ENCODE measurements at regions not wholly inside any gene's neighbourhood (a gene's known extent, or its start where the extent isn't known, plus 50 kb on each side); places are given as distances from the start of the nearest gene placed in this dataset.
"Not testable (repeated sequence)": the region's sequence is repeated elsewhere in the genome, so short reads cannot be mapped to it uniquely, and the experiment has no call there.

GRCh38 chr4:77251751-77252150 lies 94.7 kb downstream of the CCNG2 start:
- no peaks in the 10 kb centered on the region for H3K9me3 Mint-ChIP-seq
- no peak overlapping the region for H3K27ac Mint-ChIP-seq
- no peak overlapping the region for H3K4me3 Mint-ChIP-seq
- Histone ChIP-seq H3K4me1 (ENCODE audit: control insufficient read depth, insufficient read depth, low read length) (no peaks in the 10 kb centered on the region), H3K36me3 (ENCODE audit: control insufficient read depth, insufficient read depth, low read length) (no peaks in the 10 kb centered on the region), H3K27me3 (ENCODE audit: control insufficient read depth, insufficient read depth, low read length, poor library complexity, severe bottlenecking) (peaks cover 59% of the 10 kb centered on the region), H3K9me3 (ENCODE audit: control insufficient read depth, low read length) (no peaks in the 10 kb centered on the region), H3K9ac (ENCODE audit: extremely low read depth, low read length, poor library complexity, severe bottlenecking) (no peak overlapping the region), H3K4me3 (ENCODE audit: low read length) (no peak overlapping the region), H3K27ac (ENCODE audit: low read depth, low read length) (no peak overlapping the region)
- TF ChIP-seq CTCF (conservative IDR thresholded peaks at IDR 0.05), result no peak
- H3K4me1 Mint-ChIP-seq, result no peaks in the 10 kb centered on the region
- peaks cover 46% of the 10 kb centered on the region for H3K27me3 Mint-ChIP-seq (ENCODE audit: insufficient read depth)
- DNase-seq, result no peak
- no peaks in the 10 kb centered on the region for H3K36me3 Mint-ChIP-seq (ENCODE audit: low read depth)
- WGBS, 2 experiments (ENCODE audit: insufficient coverage in 1 of 2, insufficient read length in 1 of 2), result 67 to 79% methylated on average over 1 to 2 of the region's 3 CpGs

GRCh38 chr4:77263247-77263646 lies 106.2 kb downstream of the CCNG2 start:
- no peak for TF ChIP-seq CTCF (conservative IDR thresholded peaks at IDR 0.05)
- Mint-ChIP-seq H3K27ac (no peak overlapping the region), H3K4me3 (no peak overlapping the region), H3K27me3 (ENCODE audit: insufficient read depth) (peaks cover 40% of the 10 kb centered on the region), H3K9me3 (peaks cover 25% of the 10 kb centered on the region), H3K36me3 (ENCODE audit: low read depth) (no peaks in the 10 kb centered on the region), H3K4me1 (no peaks in the 10 kb centered on the region)
- Histone ChIP-seq H3K9ac (ENCODE audit: extremely low read depth, low read length, poor library complexity, severe bottlenecking) (no peak overlapping the region), H3K27ac (ENCODE audit: low read depth, low read length) (no peak overlapping the region), H3K4me3 (ENCODE audit: low read length) (no peak overlapping the region), H3K9me3 (ENCODE audit: control insufficient read depth, low read length) (peaks cover 22% of the 10 kb centered on the region), H3K4me1 (ENCODE audit: control insufficient read depth, insufficient read depth, low read length) (no peaks in the 10 kb centered on the region), H3K27me3 (ENCODE audit: control insufficient read depth, insufficient read depth, low read length, poor library complexity, severe bottlenecking) (peaks cover 26% of the 10 kb centered on the region), H3K36me3 (ENCODE audit: control insufficient read depth, insufficient read depth, low read length) (no peaks in the 10 kb centered on the region)
- DNase-seq, result no peak
- WGBS, 2 experiments (ENCODE audit: insufficient coverage in 1 of 2, insufficient read length in 1 of 2), result 90 to 100% methylated on average over 2 of the region's 2 CpGs

- not testable (repeated sequence) for H3K9ac ChIP-seq (ENCODE audit: extremely low read depth, low read length, poor library complexity, severe bottlenecking); H3K4me3 Mint-ChIP-seq; H3K27ac ChIP-seq (ENCODE audit: low read depth, low read length); H3K4me1 ChIP-seq (ENCODE audit: control insufficient read depth, insufficient read depth, low read length); H3K36me3 ChIP-seq (ENCODE audit: control insufficient read depth, insufficient read depth, low read length); H3K27ac Mint-ChIP-seq; DNase-seq; H3K4me1 Mint-ChIP-seq; H3K4me3 ChIP-seq (ENCODE audit: low read length); H3K36me3 Mint-ChIP-seq (ENCODE audit: low read depth)
- Histone ChIP-seq H3K9me3 (ENCODE audit: control insufficient read depth, low read length) (peaks cover 22% of the 10 kb centered on the region), H3K27me3 (ENCODE audit: control insufficient read depth, insufficient read depth, low read length, poor library complexity, severe bottlenecking) (peaks cover 27% of the 10 kb centered on the region)
- 84 to 93% methylated on average over 3 to 4 of the region's 4 CpGs for WGBS, 2 experiments (ENCODE audit: insufficient coverage in 1 of 2, insufficient read length in 1 of 2)
- Mint-ChIP-seq H3K27me3 (ENCODE audit: insufficient read depth) (peaks cover 45% of the 10 kb centered on the region), H3K9me3 (peaks cover 23% of the 10 kb centered on the region)
Measured at GRCh38 chr4:77263976-77264375, 107.0 kb downstream of the CCNG2 start.

GRCh38 chr4:77264826-77265225 lies 107.8 kb downstream of the CCNG2 start:
- H3K27ac ChIP-seq (ENCODE audit: low read depth, low read length), result no peak overlapping the region
- H3K27me3 Mint-ChIP-seq (ENCODE audit: insufficient read depth), result peaks cover 42% of the 10 kb centered on the region
- DNase-seq, result no peak
- no peak overlapping the region for H3K27ac Mint-ChIP-seq
- H3K36me3 ChIP-seq (ENCODE audit: control insufficient read depth, insufficient read depth, low read length), result no peaks in the 10 kb centered on the region
- no peak overlapping the region for H3K4me3 ChIP-seq (ENCODE audit: low read length)
- peaks cover 22% of the 10 kb centered on the region for H3K9me3 ChIP-seq (ENCODE audit: control insufficient read depth, low read length)
- H3K27me3 ChIP-seq (ENCODE audit: control insufficient read depth, insufficient read depth, low read length, poor library complexity, severe bottlenecking), result peaks cover 33% of the 10 kb centered on the region
- H3K4me1 ChIP-seq (ENCODE audit: control insufficient read depth, insufficient read depth, low read length), result no peaks in the 10 kb centered on the region
- H3K9ac ChIP-seq (ENCODE audit: extremely low read depth, low read length, poor library complexity, severe bottlenecking), result no peak overlapping the region
- TF ChIP-seq CTCF (conservative IDR thresholded peaks at IDR 0.05), result no peak
- H3K4me1 Mint-ChIP-seq, result no peaks in the 10 kb centered on the region
- peaks cover 20% of the 10 kb centered on the region for H3K9me3 Mint-ChIP-seq
- WGBS, 2 experiments (ENCODE audit: insufficient coverage in 1 of 2, insufficient read length in 1 of 2), result 60 to 62% methylated on average over 2 of the region's 2 CpGs
- no peaks in the 10 kb centered on the region for H3K36me3 Mint-ChIP-seq (ENCODE audit: low read depth)
- no peak overlapping the region for H3K4me3 Mint-ChIP-seq

Measured in endodermal cell (in vitro differentiated cells).